ENCODE measurements at regions not wholly inside any gene's neighbourhood (a gene's known extent, or its start where the extent isn't known, plus 50 kb on each side); places are given as distances from the start of the nearest gene placed in this dataset.

GRCh38 chr16:86199182-86199581, 300.2 kb downstream of the IRF8 start:
- TF ChIP-seq CTCF (IDR thresholded peaks at IDR 0.05; ENCODE audit: insufficient read depth, low read length) (no peak), POLR2AphosphoS5 (IDR thresholded peaks at IDR 0.05; ENCODE audit: low read depth) (no peak)

Data from HL-60 (cell line).